NOMO-1 treated with DMSO at 0.1 percent for 48 hours (cell line): ENCODE measurements at regions not wholly inside any gene's neighbourhood (a gene's known extent, or its start where the extent isn't known, plus 50 kb on each side); places are given as distances from the start of the nearest gene placed in this dataset.

Source experiments
- DNase-seq: peaks from one replicate; lab custom pipeline; 2025; ENCODE audit not compliant: unreplicated experiment; lab: John Stamatoyannopoulos, UW

DNA sequence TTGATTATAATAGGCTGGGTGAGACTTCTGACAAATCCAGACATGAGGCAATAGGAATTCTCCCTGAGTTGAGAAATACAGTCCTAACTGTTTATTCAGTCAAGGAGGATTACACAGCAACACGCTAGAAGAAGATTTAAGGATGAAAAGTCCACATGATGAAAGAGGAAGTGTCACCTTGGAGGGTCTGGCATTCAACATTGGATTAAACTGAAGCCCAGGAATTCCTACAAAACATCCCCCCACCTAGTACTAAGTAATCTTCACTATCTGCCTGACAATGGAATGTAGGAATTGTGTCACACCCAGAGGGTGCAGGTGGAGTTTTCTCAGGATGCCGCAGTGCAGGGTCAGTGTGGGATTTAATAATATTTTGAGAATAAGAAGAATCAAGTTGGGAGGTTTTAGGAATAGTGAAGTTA, 142.4 kb downstream of the SOCS6 start:
- no peak for DNase-seq

- DNase-seq, result no peak
Measured at GRCh38 chr18:70430501-70431173, 141.8 kb downstream of the SOCS6 start.

GRCh38 chr18:70429847-70430500, 141.1 kb downstream of the SOCS6 start:
- DNase-seq, result no peak

DNA sequence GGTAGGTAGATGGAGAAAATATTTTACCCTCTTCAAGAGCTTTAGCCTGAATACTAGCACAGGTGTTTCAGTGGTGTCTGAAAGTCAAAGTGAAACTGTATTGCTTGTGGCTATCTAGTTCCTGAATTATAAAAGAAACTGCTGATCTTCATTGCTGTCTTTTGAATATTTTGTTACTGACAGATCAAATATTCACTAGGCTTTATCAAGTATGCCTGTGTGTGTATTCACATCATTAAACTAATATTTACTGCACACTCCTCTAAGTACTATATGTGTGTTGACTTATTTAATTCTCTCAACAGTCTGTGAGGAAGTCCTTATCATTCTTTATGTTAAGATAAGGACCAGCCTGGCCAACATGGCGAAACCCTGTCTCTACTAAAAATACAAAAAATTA, 139.6 kb downstream of the SOCS6 start:
- no peak for DNase-seq

- DNase-seq, result no peak
Measured at GRCh38 chr18:70426818-70427217, 138.0 kb downstream of the SOCS6 start.

GRCh38 chr18:70425236-70425635, 136.4 kb downstream of the SOCS6 start:
- DNase-seq, result no peak

- DNase-seq, result no peak
Measured at GRCh38 chr18:70423988-70424387, 135.1 kb downstream of the SOCS6 start.

- no peak for DNase-seq
Measured at GRCh38 chr18:70423120-70423519, 134.3 kb downstream of the SOCS6 start.

DNA sequence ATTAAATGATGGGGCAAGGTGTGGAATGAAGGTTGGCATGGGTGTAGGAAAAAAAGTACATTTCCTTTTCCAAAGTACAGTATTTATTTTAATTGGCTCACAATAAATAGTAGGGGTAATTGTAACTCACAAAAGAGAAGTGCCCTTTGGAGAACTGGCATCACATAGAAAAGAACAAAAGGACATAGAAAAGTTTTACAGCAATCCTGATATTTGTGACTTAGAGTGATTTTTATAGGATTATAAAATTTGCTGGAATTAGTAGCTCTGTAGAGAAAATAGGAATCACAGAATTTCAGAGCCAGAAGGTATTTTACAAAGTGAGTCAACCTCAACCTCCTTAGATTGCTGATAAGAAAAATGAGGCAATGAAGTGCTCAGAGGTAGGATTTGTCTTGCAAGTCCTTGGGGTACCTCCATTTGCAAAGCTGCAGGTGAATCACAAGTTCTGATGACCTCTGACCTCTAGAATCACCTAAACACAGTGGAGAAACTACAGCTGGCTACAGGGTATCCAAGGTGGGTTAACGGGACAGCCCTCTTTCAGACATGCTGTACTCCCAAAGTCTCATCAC, 133.6 kb downstream of the SOCS6 start:
- no peak for DNase-seq

DNA sequence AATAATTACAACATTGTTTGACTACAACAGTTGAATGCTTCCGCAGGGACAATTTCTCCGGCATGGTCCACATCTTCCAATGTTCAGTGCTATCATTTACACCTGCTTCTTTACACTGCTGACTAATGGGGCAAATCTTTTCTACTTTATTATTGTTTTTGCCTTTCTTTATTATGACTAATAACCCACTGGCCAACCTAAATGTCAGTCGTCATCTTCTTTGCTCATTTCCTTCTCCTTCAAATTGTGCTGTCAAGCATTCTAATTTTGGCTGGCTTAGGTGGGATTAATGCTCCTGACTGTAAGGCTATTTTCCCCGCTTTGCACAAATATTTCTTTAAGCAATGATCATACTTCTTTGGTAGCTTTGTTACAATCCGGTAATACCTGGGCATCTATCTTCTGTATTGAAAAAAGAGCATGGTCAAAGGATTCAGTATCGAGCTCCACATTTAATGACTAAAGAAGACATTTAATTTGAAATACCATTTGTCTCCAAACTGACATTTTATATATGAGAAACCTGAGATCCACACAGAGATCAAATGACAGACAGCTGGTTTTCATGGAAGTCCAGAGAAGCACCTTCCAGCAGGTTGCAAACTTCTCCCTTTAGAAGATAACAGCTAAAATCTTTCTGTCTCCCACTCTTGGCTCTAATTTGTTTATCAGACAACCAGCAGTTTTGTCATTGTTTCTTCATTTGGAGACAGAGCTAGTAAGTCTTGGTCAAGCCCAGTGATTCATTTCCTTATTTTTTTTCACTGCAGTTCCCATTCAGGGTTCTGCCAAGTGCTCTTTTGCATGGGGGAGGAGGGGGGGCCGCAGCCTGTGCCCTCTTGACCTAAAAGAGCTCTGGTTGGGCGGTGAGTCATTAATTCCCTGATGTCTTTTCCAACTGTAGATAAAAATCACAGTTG, 132.9 kb downstream of the SOCS6 start:
- DNase-seq, result peak; percentile 92

GRCh38 chr18:70420146-70420898, 131.5 kb downstream of the SOCS6 start:
- peak; percentile 69 for DNase-seq

DNA sequence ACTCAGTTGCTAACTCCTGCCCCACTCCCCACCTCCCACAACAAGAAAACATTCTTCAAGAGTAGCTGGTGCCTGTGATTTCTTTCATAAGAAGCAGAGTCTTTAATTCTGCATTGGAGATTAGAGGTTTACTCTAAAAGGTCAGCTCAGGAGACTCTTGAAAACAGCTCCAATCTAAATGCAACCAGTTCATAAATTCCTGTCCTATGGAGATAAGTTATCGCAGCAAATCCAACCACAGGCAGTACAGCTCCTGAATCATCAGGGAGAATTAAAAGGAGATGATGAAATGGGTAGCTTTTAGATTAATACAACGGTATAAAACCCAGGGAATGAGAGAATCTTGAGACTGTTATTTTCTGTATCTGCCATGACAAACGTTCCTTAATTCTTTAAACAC, 130.7 kb downstream of the SOCS6 start:
- no peak for DNase-seq

DNA sequence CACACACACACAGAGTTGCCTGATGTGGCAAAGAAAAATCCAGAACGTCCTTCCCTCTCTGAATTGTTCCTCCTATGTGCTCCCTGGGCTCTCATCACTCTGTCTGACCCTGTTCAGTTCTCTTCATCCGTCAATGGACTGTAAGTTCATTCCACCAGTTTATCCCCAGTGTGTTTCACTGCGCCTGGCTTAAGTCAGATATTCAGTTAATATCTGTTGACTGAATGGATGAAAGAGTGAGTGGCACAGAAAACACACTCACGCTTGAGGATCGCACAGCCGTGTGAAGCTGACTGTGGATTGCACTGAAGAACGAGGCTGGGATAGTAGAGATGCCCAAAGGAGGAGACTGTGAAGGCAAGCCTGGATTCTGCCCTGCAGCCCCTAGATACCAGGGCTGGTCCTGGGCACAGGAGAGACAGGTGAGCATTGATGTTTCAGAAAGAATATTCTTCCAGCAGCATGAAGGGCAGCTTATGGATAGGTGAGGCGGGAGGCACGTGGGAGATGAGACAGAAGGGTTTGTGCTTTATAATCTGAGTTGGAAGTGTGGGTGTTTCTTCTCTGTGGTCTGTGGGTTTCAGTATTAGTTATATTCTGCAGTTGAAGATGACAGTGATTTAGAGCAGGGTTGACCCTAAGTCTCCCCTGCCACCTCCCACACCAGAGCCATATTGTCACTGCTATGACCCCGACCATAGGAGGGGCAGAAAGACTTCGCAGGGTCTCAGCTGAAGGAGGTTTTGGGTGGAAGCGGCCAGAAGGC, 129.9 kb downstream of the SOCS6 start:
- DNase-seq, result no peak

DNA sequence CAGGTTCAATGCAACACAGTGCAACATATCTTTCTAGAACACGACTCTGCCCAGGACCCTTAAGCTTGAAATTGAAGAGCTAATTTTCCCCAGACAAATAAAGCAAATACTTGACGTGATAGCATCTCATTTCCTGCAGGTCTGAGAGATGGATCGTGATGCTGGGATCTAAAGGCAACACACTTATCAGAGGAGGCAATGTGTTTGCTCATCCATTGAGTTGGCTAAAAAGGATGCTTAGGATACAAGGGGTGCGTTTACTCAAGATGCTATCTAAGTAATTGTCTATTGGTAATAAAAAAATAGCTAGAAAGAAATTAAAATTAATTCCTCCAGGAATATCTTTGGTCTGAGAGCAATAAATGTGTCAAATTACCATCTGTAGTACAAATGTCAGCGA, 129.0 kb downstream of the SOCS6 start:
- no peak for DNase-seq

- DNase-seq, result no peak
Measured at GRCh38 chr18:70416496-70416895, 127.7 kb downstream of the SOCS6 start.

DNA sequence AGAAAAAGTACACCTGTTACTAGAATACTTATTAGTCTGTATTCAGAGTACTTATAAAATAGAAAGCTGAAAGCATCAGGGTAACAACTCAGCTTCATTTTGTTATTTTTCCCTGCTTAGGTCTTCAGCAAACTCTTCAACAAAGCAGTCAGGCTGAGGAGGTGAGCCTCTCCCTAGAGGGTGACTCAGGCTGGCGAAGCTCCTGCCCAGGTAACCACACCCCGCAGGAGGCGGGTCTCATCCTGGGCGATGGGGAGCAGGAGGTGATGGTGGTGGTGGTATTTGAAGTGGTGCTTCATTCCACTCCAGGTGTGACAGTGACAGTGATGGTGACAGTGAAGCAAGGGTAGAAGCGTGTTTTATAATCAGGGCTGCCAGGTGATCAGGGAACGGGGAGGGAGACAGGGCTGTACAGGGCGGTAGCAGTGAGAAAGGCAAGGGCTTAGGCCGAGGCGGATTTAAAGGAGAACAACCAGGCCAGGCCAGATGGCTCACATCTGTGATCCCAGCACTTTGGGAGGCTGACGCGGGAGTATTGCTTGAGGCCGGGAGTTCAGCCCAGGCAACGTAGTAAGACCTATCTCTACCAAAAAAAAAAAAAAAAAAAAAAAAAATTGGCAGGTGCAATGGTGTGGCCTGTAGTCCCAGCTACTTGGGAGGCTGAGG, 127.1 kb downstream of the SOCS6 start:
- no peak for DNase-seq

GRCh38 chr18:70414315-70414900, 125.6 kb downstream of the SOCS6 start:
- no peak for DNase-seq

- no peak for DNase-seq
Measured at GRCh38 chr18:70413455-70413854, 124.6 kb downstream of the SOCS6 start.

- no peak for DNase-seq
Measured at GRCh38 chr18:70411876-70412435, 123.1 kb downstream of the SOCS6 start.
